T-helper 1 cell treated with Interleukin-12 subunit alpha and Interleukin-12 subunit beta and Interleukin-4 antibody, amounts not matched to agents 30 μg/mL and 1 μg/mL, for 36 hours (primary cell): ENCODE measurements at regions not wholly inside any gene's neighbourhood (a gene's known extent, or its start where the extent isn't known, plus 50 kb on each side); places are given as distances from the start of the nearest gene placed in this dataset.

ENCODE experiments used
- H3K27ac Mint-ChIP-seq: one replicate; pipeline ENCODE4 v1.8.0; 2021; ENCODE audit warnings: mild to moderate bottlenecking, mixed read lengths
- H3K27me3 Mint-ChIP-seq: one replicate; pipeline ENCODE4 v1.8.0; 2021; ENCODE audit warnings: low read depth, mixed read lengths
- H3K36me3 Mint-ChIP-seq: one replicate; pipeline ENCODE4 v1.8.0; 2021; ENCODE audit warnings: low read depth, mixed read lengths
- H3K4me1 Mint-ChIP-seq: one replicate; pipeline ENCODE4 v1.8.0; 2021; ENCODE audit warnings: low read depth, mixed read lengths
- H3K4me3 Mint-ChIP-seq: one replicate; pipeline ENCODE4 v1.8.0; 2021; ENCODE audit warnings: mild to moderate bottlenecking, moderate library complexity, mixed read lengths
- H3K9me3 Mint-ChIP-seq: one replicate; pipeline ENCODE4 v1.8.0; 2021; ENCODE audit warnings: mixed read lengths

DNA sequence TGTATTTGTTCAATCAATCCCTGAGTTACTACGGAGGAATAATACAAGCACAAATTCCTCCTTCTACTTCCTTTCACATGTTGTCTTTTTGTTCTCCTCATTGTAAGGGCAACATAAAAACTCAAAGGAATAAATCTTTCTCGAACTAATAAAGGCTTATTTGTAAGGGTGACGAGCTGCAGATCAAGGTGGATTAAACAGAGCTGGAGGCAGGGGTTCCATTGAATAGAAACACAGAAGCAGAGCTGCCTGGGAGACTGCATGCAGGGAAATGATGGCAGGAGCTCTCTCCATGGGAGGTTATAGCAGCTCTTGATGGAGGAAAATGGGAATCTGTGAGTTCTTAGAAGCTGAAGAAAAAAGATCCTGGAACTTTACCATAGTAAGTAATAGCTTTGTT lies 160.2 kb downstream of the CYYR1 start:
- Mint-ChIP-seq H3K4me3 (no peak overlapping the region), H3K9me3 (peaks cover 4% of the 10 kb centered on the region), H3K36me3 (no peaks in the 10 kb centered on the region)

DNA sequence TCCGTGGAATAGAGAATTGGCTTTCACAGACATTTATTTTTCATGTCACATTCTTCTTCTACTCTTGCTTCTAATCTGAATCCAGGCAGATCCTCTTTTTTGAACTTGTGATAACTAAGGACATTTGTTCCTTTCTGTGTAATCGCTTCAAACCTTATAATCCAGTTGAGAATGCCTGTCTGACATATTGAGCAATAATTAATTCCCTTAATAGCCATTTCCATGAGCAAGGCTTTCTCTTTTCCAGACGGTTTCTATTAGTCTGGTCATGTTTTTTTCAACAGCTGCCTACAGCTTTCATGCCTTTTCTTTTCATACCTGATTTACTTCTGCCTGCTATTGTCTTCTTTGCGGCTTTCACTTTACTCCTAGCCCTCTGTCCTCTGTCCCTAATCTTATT lies 163.4 kb downstream of the CYYR1 start:
- Mint-ChIP-seq H3K4me1 (peaks cover 13% of the 10 kb centered on the region), H3K9me3 (peaks cover 4% of the 10 kb centered on the region), H3K4me3 (no peak overlapping the region), H3K36me3 (no peaks in the 10 kb centered on the region), H3K27me3 (peaks cover 4% of the 10 kb centered on the region), H3K27ac (no peak overlapping the region)

More for the DNA sequence above, 160.2 kb downstream of the CYYR1 start:
- Mint-ChIP-seq H3K27ac (no peak overlapping the region), H3K4me1 (peaks cover 4% of the 10 kb centered on the region), H3K27me3 (peaks cover 4% of the 10 kb centered on the region)

DNA sequence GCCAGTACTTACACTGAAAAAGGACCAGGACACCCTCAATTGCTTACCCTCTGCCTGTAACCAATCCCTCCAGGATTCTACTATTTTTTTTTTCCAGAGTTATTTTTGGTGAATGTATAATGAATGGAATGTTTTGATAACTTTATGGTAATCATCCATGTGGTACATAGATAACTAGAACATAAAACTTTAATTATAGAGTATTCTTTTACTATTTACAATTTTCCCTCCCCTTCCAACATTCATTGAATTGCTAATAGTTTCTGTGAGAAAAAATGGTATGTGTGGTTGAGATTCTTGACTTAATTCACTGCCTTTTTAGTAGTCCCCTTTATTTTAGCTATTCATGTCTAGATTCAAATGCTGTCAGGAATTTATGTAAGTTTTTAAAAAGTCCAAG lies 164.6 kb downstream of the CYYR1 start:
- Mint-ChIP-seq H3K4me1 (peaks cover 13% of the 10 kb centered on the region), H3K27me3 (peaks cover 4% of the 10 kb centered on the region), H3K9me3 (peaks cover 4% of the 10 kb centered on the region), H3K4me3 (no peak overlapping the region), H3K36me3 (no peaks in the 10 kb centered on the region), H3K27ac (no peak overlapping the region)

DNA sequence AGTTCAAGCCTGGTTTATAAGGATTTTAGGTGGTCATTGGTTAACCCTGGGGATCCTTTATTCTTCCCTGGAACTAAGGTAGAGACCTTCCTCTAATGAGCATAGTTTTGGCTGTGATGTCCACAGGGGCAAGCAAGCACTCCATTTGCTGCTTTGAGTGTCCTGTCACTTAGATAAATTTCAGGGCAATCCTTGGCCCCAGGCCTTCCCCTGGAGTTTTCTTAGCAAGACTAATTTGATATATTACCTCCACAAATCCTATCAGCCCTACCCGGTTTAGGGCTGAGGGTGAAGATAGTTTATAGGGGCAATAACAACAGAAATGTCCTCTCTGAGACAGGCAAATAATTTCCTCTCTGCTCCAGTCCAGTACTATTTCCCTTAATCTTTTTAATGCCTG lies 166.6 kb downstream of the CYYR1 start:
- peaks cover 4% of the 10 kb centered on the region for H3K9me3 Mint-ChIP-seq
- H3K4me1 Mint-ChIP-seq: peaks cover 14% of the 10 kb centered on the region
- H3K27me3 Mint-ChIP-seq: no peaks in the 10 kb centered on the region
- H3K27ac Mint-ChIP-seq: peak overlapping the region; percentile 53
- H3K4me3 Mint-ChIP-seq: no peak overlapping the region
- no peaks in the 10 kb centered on the region for H3K36me3 Mint-ChIP-seq

DNA sequence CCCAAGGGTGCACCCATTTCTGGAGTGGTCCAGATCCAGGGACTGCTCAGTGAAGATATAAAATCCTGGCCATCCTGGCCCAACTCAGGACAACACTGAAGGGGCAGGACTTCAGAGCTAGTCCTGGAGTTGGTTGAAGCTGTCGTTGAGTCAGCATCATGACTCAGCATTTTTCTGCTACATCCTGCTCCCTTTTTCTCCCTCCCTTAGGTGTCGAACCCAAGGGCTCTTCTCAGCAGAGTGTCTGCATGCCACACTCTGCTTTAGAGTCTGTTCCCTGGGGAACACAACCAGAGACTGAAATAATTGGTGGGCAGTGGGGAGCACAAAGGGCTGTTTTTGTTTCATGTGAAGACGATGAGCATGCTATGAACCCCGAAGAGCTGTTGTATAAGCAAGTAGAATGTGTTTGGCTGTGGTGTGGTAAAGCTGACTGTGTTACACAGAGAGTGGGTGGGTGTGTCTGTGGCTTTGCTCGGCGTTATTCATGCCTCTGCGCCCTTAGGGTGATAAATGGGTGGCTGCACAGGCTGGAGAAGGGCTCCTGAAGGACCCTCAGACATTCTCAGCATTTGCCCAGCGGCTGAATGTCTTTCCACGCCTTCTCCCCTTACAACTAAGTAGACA lies 167.2 kb downstream of the CYYR1 start:
- Mint-ChIP-seq H3K27ac (peak overlapping the region; percentile 7), H3K36me3 (no peaks in the 10 kb centered on the region), H3K9me3 (no peaks in the 10 kb centered on the region), H3K27me3 (no peaks in the 10 kb centered on the region), H3K4me3 (peak overlapping the region; percentile 66), H3K4me1 (peaks cover 14% of the 10 kb centered on the region)

DNA sequence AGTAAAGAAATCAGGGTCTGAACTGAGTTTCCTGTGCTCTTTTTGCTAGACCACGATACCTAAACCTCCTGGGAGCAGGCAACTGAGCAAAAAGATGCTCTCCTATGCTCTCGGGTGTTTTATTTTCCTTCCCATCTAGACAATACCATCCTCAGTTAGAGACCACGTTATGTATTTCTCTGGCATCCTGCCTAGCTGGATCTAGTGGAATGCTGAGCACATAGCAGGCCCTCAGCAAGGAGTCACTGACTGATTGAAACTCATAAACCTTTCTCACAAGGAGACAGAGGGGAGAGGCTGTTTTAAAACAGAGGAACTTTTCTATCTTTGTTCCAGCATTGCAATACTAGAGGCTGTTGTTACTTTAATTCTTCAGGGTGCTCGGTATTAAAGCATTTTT lies 168.0 kb downstream of the CYYR1 start:
- H3K4me1 Mint-ChIP-seq: peaks cover 14% of the 10 kb centered on the region
- H3K9me3 Mint-ChIP-seq: peaks cover 4% of the 10 kb centered on the region
- H3K36me3 Mint-ChIP-seq: no peaks in the 10 kb centered on the region
- no peak overlapping the region for H3K4me3 Mint-ChIP-seq
- H3K27ac Mint-ChIP-seq: no peak overlapping the region
- no peaks in the 10 kb centered on the region for H3K27me3 Mint-ChIP-seq

DNA sequence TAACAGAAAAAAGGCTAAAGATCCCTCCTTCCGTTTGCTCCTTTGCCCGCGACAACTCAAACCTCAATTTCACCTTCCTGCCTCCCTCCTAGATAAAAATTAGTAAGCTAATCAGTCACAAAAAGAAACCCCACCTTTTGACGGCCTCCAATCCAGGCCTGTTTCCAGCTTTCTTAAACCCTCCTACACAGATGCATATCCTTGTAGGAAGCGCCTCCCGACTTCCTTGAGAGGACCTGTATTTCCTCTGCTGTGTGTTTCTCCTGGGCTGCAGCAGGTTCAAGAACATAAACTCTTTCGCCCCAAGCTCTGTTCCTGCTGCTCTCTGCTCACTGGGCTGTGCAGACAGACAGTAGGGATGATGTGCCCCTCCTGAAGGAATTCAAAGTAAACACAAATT lies 168.8 kb downstream of the CYYR1 start:
- peaks cover 7% of the 10 kb centered on the region for H3K9me3 Mint-ChIP-seq
- H3K27ac Mint-ChIP-seq: no peak overlapping the region
- H3K4me3 Mint-ChIP-seq: no peak overlapping the region
- peaks cover 14% of the 10 kb centered on the region for H3K4me1 Mint-ChIP-seq
- no peaks in the 10 kb centered on the region for H3K36me3 Mint-ChIP-seq
- no peaks in the 10 kb centered on the region for H3K27me3 Mint-ChIP-seq

DNA sequence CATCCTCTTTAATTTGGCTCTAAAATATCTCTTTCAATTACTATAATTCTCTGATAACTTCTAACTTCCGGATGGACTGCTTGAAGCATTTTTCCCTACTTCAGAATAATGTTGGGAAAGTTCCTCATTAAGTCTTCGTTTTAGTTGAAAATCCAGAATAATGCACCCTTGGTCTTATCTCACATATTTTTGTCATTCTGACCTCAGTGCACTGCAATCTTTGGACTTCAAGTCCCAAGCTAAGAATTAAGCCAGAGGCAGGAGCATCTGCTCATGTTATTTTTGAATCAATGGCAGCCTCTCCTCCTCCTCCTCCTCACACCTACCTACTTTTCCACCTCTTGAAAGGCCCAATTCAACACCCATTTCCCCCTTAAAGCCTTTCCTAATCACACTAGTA lies 169.8 kb downstream of the CYYR1 start:
- Mint-ChIP-seq H3K36me3 (no peaks in the 10 kb centered on the region), H3K4me3 (no peak overlapping the region), H3K27ac (no peak overlapping the region), H3K4me1 (peaks cover 10% of the 10 kb centered on the region), H3K27me3 (no peaks in the 10 kb centered on the region), H3K9me3 (peaks cover 7% of the 10 kb centered on the region)

DNA sequence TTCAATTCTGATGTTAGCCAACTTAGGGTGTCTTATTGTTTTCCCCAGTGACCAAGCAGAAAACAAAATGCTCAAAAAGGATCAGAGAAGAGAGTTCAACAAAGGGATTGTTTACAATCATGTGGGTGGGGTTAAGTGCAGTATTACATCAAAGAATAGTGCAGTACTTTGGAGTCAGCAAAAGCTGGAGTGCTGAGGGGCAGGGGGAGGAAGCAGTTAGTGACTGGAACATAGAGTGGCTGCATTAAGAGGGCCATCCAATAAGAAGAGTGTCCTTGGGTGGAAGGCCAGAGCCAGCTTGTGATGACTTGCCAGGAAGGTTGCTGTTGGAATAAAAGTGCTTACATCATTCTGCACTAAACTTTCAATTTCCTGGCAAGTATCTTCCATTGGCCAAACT lies 175.5 kb downstream of the CYYR1 start:
- Mint-ChIP-seq H3K9me3 (peaks cover 7% of the 10 kb centered on the region), H3K4me1 (no peaks in the 10 kb centered on the region), H3K4me3 (no peak overlapping the region), H3K36me3 (no peaks in the 10 kb centered on the region), H3K27me3 (no peaks in the 10 kb centered on the region), H3K27ac (no peak overlapping the region)

DNA sequence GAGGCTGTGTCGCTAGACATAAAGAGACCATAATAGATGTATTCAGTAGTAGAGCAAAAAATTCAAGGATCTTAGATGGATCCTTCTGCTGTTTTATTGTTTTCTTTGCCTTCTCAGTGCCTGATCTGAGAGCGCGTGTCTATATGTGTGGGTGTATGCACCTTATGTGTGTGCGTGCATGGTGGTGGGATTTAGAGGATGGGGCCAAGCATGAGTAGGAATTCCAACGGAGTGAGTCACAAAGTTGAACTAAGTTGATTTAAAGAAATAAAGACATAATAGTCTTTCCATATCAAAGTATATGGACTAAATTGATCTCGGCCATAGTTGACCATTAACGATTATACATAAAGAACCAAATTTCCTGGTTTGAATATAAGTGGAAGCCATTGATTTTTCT lies 178.7 kb downstream of the CYYR1 start:
- no peak overlapping the region for H3K27ac Mint-ChIP-seq

DNA sequence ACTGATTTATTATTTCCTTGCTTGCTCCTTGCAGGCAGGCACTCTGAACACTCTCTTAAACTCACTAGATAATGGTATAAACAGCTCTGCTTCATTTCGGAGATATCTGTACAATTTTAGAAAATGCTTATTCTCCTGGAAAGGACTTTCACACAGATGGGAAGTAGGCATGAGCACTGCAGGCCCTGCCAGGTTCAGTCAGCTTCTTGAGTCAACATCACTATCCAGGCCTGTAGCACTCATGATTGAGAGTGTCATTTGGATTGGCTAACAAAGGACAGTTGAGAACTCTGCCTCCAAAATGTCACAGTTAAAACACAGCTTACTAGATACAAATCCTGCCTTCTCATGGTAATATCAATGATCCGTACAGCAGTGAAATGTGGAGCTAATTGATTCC lies 181.9 kb downstream of the CYYR1 start:
- no peak overlapping the region for H3K27ac Mint-ChIP-seq
- H3K36me3 Mint-ChIP-seq: no peaks in the 10 kb centered on the region
- H3K9me3 Mint-ChIP-seq: no peaks in the 10 kb centered on the region
- no peaks in the 10 kb centered on the region for H3K4me1 Mint-ChIP-seq
- no peak overlapping the region for H3K4me3 Mint-ChIP-seq
- H3K27me3 Mint-ChIP-seq: no peaks in the 10 kb centered on the region

More for the DNA sequence above, 178.7 kb downstream of the CYYR1 start:
- H3K27me3 Mint-ChIP-seq: no peaks in the 10 kb centered on the region
- H3K4me1 Mint-ChIP-seq: no peaks in the 10 kb centered on the region
- H3K36me3 Mint-ChIP-seq: no peaks in the 10 kb centered on the region
- no peaks in the 10 kb centered on the region for H3K9me3 Mint-ChIP-seq
- no peak overlapping the region for H3K4me3 Mint-ChIP-seq

DNA sequence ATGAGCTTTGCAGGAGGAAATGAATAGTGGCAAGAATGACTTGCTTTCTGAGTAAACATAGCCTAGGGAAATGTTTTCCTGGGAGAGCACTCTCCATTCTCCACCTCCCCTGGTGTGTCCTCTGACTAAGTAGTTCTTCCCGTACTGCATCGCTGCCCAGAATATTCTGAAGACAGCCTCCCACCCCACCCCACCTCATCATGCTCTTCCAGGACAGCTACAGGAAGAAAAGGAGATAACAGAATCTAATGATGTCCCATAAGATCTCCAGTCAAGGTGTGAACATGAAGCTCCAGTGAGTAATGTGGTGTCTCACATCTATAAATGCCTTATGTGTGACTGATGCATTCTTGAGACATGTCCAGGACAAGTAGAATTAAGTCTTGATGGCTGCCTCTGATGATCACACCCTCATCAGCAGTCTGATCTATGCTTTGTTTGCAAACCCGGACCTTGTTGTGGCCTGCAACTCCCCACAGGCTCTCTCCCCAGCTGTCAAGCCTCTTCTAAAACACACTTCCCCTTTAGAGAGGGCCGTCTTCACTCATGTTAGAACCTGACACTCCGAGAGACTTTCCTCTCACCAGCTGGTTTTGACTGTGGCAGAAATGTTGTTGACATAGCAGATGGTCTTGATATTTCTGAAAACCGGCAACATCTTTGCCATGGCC lies 183.0 kb downstream of the CYYR1 start:
- Mint-ChIP-seq H3K4me1 (no peaks in the 10 kb centered on the region), H3K4me3 (no peak overlapping the region), H3K27me3 (no peaks in the 10 kb centered on the region), H3K9me3 (no peaks in the 10 kb centered on the region), H3K27ac (no peak overlapping the region), H3K36me3 (no peaks in the 10 kb centered on the region)

DNA sequence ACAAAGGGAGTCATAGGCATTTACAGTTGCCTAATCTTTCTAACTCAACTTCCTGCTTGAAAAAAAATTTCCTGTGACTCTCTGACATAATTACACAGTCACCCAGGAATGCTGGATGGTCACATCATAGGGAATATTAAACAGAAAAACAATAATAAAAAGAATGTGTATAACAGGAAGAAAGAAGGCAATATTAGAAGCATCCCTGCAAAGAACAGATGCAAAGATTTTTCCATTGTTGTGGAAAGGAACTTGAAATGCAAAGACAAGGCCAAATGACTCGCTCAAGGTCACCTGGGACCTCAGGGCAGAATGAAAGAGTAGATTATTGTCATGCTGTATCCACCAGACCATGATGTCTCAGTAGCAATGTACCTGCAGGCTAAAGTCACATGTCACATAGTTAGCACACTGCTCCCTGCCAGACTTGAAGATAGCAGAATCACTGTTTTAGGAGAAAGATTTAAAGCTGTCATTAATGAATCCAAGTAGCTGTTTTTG lies 184.3 kb downstream of the CYYR1 start:
- Mint-ChIP-seq H3K36me3 (no peaks in the 10 kb centered on the region), H3K9me3 (no peaks in the 10 kb centered on the region), H3K4me3 (no peak overlapping the region), H3K4me1 (no peaks in the 10 kb centered on the region), H3K27me3 (no peaks in the 10 kb centered on the region), H3K27ac (no peak overlapping the region)

DNA sequence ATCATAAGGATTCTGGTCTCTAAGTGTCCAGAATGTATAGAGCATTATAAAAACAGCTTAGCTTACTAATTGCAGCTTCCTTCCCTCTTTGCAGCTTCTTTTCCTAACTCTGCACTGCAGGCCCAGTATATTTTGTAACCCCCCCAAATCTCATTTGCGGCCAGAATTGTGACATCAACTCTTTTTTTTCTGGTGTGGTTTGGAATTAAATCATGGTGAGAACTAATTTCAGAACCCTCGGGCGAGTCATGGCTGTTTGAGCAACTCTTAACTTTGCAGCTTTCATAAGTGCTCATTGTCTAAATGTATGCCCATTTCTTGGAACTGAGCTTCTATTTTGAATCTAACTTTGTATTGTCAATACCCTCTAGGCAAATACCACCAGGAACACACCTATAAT lies 187.4 kb downstream of the CYYR1 start:
- Mint-ChIP-seq H3K27me3 (no peaks in the 10 kb centered on the region), H3K9me3 (no peaks in the 10 kb centered on the region), H3K27ac (no peak overlapping the region), H3K4me3 (no peak overlapping the region), H3K36me3 (no peaks in the 10 kb centered on the region), H3K4me1 (no peaks in the 10 kb centered on the region)

DNA sequence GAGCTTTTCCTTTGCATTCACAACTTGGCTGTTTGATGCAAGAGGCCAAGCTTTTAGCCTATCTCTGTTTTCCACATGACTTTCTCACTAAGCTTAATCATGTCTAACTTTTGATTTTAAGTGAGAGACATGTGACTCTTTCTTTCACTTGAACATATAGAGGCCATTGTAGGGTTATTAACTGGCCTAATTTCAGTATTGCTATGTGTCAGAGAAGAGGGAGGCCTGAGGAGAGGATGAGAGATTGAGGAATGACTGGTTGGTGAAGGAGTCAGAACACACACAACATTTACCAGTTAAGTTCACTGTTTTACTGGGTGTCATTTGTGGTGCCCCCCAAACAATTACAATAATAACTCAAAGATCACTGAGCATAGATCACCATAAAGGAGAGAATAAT lies 193.5 kb downstream of the CYYR1 start:
- Mint-ChIP-seq H3K27me3 (no peaks in the 10 kb centered on the region), H3K4me3 (no peak overlapping the region), H3K27ac (peak overlapping the region; percentile 5), H3K4me1 (no peaks in the 10 kb centered on the region), H3K9me3 (peaks cover under 1% of the 10 kb centered on the region), H3K36me3 (no peaks in the 10 kb centered on the region)
